C4-2B (cell line): ENCODE measurements at regions not wholly inside any gene's neighbourhood (a gene's known extent, or its start where the extent isn't known, plus 50 kb on each side); places are given as distances from the start of the nearest gene placed in this dataset.

Experiments
- H3K27ac ChIP-seq: fragments of 450-650 bp; 2 replicates; pipeline ENCODE4 v1.5.1; 2017
- ZFX ChIP-seq: fragments of 450-650 bp; IDR thresholded peaks from 2 replicates; pipeline ENCODE4 v1.6.1; 2017
- TF ChIP-seq, protein P1 (sequence below): fragments of 450-650 bp; conservative IDR thresholded peaks from 2 replicates; pipeline ENCODE4 v1.5.1; 2017; ENCODE audit warnings: mild to moderate bottlenecking

DNA sequence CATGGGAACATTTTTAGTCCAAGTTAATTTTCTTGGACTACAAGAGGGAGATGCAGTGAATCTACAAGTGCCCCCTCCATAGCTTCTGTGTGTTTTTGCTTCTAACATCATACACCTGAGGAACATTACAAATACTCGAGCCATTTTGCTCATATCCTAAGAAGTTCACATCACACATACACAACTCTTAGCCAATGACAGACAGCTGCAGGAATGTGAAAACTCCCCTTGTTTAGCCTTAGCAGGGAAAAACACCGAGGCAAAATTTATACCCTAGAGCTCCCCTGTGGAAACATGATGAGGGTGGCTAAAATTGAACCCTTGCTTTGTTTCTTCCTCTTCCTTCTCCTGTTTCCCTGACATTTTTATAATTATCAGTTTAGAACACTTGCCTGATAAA lies 928.3 kb upstream of the NRXN1 start:
- no peak for TF ChIP-seq ZFX
- TF ChIP-seq, protein P1, sequence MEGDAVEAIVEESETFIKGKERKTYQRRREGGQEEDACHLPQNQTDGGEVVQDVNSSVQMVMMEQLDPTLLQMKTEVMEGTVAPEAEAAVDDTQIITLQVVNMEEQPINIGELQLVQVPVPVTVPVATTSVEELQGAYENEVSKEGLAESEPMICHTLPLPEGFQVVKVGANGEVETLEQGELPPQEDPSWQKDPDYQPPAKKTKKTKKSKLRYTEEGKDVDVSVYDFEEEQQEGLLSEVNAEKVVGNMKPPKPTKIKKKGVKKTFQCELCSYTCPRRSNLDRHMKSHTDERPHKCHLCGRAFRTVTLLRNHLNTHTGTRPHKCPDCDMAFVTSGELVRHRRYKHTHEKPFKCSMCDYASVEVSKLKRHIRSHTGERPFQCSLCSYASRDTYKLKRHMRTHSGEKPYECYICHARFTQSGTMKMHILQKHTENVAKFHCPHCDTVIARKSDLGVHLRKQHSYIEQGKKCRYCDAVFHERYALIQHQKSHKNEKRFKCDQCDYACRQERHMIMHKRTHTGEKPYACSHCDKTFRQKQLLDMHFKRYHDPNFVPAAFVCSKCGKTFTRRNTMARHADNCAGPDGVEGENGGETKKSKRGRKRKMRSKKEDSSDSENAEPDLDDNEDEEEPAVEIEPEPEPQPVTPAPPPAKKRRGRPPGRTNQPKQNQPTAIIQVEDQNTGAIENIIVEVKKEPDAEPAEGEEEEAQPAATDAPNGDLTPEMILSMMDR: no peak
- no peak overlapping the region for H3K27ac ChIP-seq

DNA sequence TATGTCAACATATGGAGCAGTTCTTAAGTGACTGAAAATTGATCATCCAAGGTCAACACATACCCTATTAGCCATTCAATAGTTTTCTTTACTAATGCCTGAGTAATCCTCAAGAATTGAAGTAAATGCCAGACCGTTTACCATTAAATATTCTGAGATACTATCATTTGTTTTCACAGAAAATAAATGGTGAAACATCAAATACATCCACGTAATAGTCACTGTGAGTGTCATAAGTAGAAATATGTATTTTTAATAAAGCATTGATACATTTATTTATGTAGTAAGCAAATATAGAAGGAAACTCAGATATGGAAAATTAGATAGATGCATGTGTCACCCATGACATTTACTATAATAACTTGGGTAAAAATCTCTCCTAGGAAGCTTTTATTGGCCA lies 927.8 kb upstream of the NRXN1 start:
- TF ChIP-seq, protein P1: no peak
- TF ChIP-seq ZFX: no peak

DNA sequence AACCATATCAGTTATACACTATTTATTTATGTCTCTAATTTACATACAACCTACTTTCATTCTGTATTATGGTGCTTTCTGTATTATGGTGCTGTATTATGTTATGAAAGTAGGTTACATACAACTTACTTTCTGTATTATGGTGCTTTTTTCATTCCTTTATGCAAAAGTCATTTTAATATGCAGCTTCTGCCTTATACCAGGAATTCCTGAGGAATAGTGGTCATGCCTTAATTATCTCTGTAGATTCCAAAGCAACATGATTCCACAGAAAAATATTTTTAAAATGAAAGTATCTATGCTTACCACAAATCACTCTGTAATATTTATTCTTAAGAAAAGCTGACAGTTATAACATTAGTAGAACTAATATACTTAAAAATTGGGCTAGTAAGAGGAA lies 922.0 kb upstream of the NRXN1 start:
- no peak overlapping the region for H3K27ac ChIP-seq

More for the DNA sequence above, 927.8 kb upstream of the NRXN1 start:
- no peak overlapping the region for H3K27ac ChIP-seq

DNA sequence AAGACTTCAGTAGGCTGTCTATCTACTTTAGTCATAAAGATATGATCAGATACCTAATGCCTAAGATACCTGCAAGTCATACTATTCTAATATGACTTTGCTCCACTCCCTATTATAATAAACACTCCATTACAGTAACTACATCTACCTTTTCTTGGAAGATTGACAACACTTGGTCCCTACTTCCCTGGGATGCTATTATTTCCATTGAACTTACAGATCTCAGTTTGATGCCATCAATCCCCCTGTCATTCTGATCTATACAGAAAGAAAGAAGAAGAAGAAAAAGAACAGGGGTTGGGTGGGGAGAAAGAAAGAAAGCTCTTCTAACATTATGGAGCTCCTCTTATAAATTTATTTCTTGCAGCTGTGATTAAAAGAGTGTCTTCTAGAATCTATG lies 889.1 kb upstream of the NRXN1 start:
- H3K27ac ChIP-seq: no peak overlapping the region
- TF ChIP-seq ZFX: no peak
- TF ChIP-seq, protein P1: no peak

More for the DNA sequence above, 922.0 kb upstream of the NRXN1 start:
- TF ChIP-seq ZFX: no peak
- TF ChIP-seq, protein P1: no peak

DNA sequence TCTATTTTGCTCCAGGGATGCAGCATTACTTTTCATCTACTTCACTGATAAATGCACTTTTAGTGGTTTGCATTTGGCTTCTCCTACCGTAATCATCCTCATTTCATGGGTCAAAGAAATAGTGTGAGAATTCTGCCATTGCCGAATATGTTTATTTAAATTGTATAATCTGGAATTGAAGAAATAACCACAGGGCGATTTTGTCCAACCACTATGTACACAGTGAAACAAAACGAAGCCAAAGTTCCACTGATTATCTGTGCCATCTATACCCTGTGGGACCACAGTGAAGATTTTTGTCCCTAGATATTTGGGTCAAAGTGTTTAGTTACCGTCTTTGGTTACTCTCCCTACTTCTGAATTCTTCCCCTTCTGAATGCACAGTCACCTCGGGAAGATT lies 888.6 kb upstream of the NRXN1 start:
- H3K27ac ChIP-seq: no peak overlapping the region
- TF ChIP-seq, protein P1: no peak
- TF ChIP-seq ZFX: no peak

DNA sequence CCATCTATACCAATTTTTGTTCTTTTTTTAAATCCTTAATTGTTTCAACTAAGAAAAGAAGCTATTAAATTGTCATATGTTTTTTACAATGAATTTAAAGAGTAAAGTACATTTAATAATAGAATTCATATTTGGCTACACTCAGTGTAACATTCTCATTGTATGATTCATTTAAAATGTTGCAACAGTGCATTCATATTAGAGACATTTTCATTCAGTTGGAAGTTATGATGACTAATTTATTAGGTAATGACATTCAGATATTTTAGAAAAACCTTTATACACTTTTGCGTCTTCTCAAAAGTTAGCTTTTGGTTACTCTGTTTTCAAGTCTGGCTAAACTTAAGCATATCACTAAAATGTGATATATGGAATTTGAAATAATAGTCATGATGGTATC lies 887.5 kb upstream of the NRXN1 start:
- TF ChIP-seq, protein P1: no peak
- TF ChIP-seq ZFX: no peak
- no peak overlapping the region for H3K27ac ChIP-seq

DNA sequence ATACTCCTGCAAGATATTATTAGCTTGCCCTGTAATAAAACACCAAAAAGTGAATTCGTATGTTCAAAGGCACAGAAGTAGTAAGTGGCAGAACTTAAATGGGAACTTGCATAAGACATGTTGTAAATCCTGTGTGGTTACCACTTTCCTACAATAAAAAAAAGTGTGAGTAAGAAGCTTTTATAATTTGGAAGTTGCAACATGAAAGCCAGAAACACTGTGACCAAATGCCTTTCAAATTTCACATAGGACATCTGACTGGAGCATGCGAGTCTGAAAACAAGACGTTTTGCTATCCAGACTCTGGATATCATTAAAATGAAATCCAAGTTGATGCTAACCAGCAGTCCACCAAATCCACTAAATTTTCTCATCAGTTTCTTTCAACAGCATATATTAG lies 886.2 kb upstream of the NRXN1 start:
- H3K27ac ChIP-seq: no peak overlapping the region
- no peak for TF ChIP-seq ZFX
- TF ChIP-seq, protein P1: no peak
